ENCODE measurements at regions not wholly inside any gene's neighbourhood (a gene's known extent, or its start where the extent isn't known, plus 50 kb on each side); places are given as distances from the start of the nearest gene placed in this dataset.

DNA sequence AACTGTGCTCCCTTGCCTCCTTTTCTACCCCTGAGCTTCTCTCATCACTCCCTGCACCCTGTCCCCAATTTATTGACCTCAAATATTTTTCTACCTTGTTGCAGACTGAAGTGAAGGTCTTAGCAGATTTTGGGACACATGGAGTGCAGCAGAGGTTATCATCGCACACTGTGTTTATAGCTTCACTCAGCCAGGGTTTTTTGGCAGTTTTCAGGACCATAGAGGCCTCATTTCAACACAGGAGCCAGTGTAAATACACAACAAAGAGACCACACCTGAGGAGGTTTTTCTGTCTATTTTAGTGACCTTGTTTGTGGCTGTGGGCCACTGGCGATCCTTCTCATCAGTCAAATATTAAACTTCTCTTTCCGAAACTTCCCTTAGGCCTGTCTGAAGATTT lies 457.1 kb downstream of the SPRY1 start:
- TF ChIP-seq, protein P1, sequence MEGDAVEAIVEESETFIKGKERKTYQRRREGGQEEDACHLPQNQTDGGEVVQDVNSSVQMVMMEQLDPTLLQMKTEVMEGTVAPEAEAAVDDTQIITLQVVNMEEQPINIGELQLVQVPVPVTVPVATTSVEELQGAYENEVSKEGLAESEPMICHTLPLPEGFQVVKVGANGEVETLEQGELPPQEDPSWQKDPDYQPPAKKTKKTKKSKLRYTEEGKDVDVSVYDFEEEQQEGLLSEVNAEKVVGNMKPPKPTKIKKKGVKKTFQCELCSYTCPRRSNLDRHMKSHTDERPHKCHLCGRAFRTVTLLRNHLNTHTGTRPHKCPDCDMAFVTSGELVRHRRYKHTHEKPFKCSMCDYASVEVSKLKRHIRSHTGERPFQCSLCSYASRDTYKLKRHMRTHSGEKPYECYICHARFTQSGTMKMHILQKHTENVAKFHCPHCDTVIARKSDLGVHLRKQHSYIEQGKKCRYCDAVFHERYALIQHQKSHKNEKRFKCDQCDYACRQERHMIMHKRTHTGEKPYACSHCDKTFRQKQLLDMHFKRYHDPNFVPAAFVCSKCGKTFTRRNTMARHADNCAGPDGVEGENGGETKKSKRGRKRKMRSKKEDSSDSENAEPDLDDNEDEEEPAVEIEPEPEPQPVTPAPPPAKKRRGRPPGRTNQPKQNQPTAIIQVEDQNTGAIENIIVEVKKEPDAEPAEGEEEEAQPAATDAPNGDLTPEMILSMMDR (IDR thresholded peaks at IDR 0.05) = no peak
- no peak for TF ChIP-seq POLR2A (IDR thresholded peaks at IDR 0.05)

Measured in esophagus squamous epithelium (tissue), 4 donors.